GM21515 (cell line): ENCODE measurements at regions not wholly inside any gene's neighbourhood (a gene's known extent, or its start where the extent isn't known, plus 50 kb on each side); places are given as distances from the start of the nearest gene placed in this dataset.

Source experiments
- ATAC-seq: cut with Tn5 transposase; IDR thresholded peaks from one replicate; pipeline ENCODE4 v1.9.1; 2021; ENCODE audit not compliant: unreplicated experiment

- no peak for ATAC-seq
Observed at GRCh38 chr5:17882760-17883488, 248.7 kb downstream of the TAF11L14 start.

DNA sequence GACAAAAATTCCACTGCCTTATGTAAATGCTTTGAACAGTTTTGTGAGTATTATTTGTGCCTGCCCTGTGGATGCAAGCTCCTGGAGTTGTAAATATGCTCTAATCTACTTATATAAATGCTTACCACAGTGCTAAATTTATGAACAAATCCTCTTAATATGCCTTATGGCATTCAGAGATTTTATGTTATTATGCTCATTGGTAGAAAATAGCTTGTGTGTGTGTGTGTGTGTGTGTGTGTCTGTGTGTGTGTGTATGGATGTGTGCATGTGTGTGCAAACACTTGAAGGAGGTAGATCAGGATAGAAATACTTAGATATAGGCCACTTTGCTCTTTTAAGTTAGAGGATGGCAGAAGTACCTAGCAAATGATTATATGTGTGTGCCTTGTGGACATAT lies 253.9 kb downstream of the TAF11L14 start:
- no peak for ATAC-seq

- no peak for ATAC-seq
Observed at GRCh38 chr5:17890501-17890900, 256.2 kb downstream of the TAF11L14 start.

DNA sequence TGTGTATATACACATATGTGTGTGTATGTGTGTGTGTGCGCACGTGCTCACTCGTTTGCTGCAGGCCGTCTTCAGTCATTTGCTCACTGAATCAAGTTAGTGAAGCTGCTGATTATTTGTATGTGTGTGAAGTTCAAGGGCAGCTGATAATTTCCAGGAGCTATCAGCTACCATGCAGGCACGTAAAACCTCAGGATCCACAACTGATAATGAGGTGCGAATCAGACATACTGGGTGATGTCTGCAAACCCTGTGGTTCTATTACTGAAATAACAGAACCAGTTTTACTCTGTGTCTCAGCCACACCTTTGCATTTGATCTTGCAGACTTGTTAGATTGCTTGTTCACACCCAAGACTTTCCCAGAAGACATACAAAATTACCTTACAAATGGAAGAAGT lies 257.6 kb downstream of the TAF11L14 start:
- no peak for ATAC-seq

DNA sequence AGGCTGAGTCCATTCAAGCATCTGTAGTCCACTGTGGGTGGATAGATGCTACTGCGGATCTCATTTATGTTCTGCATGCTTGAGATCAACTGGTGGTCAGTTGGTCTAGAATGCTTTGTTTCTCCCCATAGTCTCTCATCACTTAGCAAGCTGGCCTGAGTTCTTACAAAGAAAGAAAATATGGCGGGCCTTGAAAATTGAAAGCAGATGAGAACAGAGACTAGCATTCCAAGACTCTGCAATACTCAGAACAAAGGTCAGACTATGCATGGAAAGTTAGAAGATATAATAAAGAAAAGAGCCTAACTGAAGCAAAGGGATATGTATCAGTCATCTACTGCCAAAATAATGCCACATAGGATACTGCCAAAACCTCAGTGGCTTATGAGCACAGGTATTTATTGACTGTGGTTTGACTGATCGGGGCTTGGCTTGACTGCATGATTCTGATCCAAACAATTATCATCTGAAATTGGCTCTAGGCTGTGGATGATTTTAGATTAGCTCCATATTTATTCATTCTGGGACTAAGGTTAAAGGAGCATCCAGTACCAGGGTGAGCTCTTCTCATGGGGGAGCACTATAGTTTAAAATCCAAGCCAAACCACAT lies 258.9 kb downstream of the TAF11L14 start:
- no peak for ATAC-seq

DNA sequence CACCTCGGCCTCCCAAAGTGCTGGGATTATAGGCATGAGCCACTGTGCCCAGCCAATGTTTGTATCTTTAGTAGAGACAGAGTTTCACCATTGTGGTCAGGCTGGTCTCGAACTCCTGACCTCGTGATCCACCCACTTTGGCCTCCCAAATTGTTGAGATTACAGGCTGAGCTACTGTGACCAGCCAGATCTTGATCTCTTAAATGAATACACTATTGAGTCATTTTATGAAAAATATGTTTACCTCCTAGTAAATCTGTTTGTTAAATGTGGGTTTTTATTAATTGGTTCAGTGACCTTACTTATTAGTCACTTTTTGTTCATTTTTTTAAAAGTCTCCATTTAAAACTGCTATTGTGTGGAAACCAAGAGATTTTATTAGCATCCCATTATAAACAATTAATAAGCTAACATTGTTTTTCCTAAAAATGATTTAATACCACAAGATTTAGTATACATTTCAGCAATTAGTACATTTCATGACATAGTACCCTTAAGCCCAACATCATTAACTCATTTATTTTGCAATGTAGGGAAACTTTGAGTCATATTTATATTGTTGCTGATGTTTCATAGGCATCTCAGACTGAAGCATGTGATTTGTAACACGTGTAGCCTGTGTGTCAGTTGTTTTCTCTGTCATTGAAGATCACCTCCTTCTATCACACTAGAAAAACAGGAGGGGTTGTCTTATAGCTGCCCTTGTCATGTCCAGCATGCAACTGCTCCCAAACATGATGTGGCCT lies 261.2 kb downstream of the TAF11L14 start:
- ATAC-seq: no peak

GRCh38 chr5:17896605-17897004 lies 262.3 kb downstream of the TAF11L14 start:
- ATAC-seq: no peak

- ATAC-seq: no peak
Observed at GRCh38 chr5:17897776-17898175, 263.5 kb downstream of the TAF11L14 start.

DNA sequence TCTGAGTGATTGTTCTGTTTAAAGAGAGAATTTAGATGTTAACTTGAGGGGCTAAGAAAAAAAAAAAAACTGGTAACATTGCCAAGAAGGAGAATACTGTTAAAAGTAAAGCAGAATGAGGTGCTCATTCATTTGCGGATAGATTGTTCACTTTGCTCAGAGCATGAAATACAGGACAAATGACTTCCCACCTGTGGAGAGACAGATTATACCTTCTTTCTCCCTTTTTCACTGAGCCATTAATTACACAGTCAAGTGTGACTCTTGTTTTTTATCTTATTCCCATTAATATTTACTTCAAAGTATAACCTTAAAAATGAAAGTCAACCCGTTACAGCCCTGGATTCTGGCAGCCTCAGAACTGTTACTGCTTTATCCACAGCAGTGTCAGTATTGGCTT lies 264.5 kb downstream of the TAF11L14 start:
- ATAC-seq: no peak

DNA sequence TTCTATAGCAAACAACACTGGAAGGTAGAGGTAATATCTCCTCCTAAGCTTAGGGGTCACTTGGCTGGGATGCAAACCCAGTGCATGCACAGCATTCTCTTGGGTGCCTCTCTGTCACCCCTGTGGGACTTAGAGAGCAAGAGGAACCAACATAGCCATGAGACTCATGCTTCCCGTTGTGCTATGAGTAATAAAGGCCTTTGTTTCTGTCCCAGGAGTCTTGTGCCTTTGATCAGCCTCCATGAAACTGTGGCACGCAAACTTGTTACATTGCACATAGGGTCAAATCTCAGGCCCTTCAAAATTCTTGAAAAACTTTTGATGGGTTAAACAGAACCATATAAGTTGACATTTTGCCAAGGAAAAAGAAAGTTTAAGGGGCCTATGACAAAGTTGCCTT lies 272.8 kb downstream of the TAF11L14 start:
- peak; percentile 66 for ATAC-seq

- no peak for ATAC-seq
Observed at GRCh38 chr5:17910318-17910717, 276.1 kb downstream of the TAF11L14 start.

DNA sequence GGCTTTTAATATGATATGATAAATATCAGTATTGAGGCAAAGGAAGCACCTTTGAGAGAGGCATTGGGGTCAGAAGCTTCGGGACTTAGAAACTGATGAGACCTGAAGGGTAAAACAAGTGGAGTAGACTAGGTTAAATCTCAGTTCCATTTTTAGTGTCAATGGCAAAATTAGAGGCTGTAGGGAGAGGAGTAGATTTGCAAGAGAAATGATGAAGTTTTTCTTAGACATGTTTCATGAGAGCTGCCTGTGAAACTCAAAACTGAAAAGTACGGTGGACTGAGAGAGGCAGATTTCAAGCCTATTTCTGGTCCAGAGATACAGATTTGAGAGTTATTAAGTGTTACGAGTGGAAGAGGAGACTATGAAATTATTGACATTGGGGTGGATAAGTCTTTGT lies 278.5 kb downstream of the TAF11L14 start:
- ATAC-seq: peak; percentile 64

DNA sequence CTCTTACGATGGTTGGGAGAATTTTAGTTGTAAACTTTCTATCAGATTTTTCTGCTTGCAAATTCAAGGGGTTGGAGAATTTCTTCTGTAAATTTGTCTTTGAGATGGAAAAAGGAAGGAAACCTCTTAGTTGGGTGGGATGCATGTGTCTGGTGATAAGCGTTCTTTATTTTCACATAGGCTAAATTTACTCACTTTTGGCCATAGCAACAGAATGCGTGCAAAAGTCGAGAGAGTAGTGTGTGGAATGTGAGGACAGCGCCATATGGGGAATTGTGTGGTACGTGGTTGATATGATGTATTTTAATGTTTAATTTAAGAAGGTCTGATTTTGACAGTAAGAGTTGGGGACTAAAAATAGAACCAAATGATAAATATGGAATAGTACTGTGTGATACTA lies 282.2 kb downstream of the TAF11L14 start:
- ATAC-seq: no peak

DNA sequence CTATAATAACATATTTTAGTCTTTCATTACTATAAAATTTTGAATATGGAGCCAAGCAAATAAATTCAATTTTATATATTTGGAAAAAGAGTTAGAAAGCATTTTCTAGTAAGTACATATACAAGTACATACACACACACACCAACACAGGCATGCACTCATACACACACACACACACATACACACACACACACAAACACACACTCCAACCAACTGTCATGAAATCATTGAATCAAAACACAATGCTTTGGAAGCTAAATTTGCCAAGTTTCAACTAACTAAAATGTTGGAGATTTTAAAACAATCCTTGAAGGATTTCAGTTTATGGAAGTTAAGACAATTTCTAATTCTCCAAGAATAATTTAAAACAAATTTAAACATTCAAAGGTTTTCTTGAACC lies 283.2 kb downstream of the TAF11L14 start:
- no peak for ATAC-seq

- ATAC-seq: no peak
Observed at GRCh38 chr5:17918373-17919104, 284.3 kb downstream of the TAF11L14 start.

DNA sequence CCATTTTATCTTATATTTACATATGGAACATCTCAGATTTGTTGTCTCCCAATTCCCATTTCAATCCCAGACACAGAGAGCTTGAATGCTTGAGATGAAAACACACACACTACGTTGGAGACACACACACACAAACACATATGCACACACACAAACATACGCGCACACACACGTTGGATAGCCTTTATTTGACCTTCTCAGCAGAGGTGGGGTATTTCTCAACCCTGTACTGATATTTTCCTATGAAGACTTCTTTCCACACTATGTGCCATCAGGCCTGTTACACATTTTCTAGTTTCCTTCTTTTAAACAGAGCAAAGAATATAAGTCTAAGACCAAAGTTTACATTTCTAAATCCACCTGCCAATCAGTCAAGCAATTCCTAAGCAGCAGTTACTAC lies 291.0 kb downstream of the TAF11L14 start:
- no peak for ATAC-seq

- ATAC-seq: no peak
Observed at GRCh38 chr5:17928581-17928981, 294.3 kb downstream of the TAF11L14 start.

DNA sequence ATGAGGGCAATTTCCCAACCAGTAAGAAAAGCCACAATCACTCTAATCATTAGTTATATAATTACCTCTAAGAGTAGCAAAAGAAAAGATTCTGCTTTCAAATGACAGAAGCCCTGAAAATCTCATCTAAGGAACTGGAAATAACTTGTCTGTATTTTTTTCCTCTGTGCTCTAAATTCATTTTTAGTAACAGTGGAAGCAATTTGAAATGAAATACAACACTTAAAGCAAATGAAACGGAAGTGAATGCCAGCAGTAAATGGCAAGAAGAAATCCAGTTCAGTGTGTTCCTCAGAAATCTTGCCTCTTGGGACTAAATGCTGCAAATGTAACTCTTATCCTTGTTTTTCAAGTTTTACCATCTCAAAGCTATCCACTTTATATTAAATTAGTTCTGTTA lies 294.9 kb downstream of the TAF11L14 start:
- ATAC-seq: no peak

GRCh38 chr5:17930346-17930745 lies 296.1 kb downstream of the TAF11L14 start:
- no peak for ATAC-seq

- no peak for ATAC-seq
Observed at GRCh38 chr5:17944046-17944445, 309.8 kb downstream of the TAF11L14 start.

GRCh38 chr5:17947029-17947428 lies 312.8 kb downstream of the TAF11L14 start:
- no peak for ATAC-seq
